GM12878 (cell line): ENCODE measurements at regions not wholly inside any gene's neighbourhood (a gene's known extent, or its start where the extent isn't known, plus 50 kb on each side); places are given as distances from the start of the nearest gene placed in this dataset.

Experiments
- ATAC-seq: fragments of 200-7000 bp; cut with Tn5 transposase; 3 replicates; pipeline ENCODE4 v1.9.1; 2020; ENCODE audit warnings: mild to moderate bottlenecking, moderate library complexity
- BruUV-seq: library from RNA; stranded (reverse); fragments of 400-500 nt; replicated peaks from 2 replicates; lab custom pipeline; 2021; lab: Mats Ljungman, UMichigan
- CTCF ChIA-PET: fragments of 300-600 bp; sonication (Branson Sonifier 250); formaldehyde crosslinking; extraction: SDS; loops from one replicate; lab custom pipeline; 2021; ENCODE audit warnings: inconsistent platforms; lab: Yijun Ruan, JAX
- POLR2A ChIA-PET: fragments of 350-600 bp; formaldehyde crosslinking; extraction: SDS; loops from one replicate; lab custom pipeline; 2021; ENCODE audit warnings: inconsistent platforms; lab: Charles Lee
- RAD21 ChIA-PET: fragments of 300-600 bp; sonication (Branson Sonifier 250); formaldehyde crosslinking; loops from one replicate; lab custom pipeline; 2023; ENCODE audit warnings: antibody characterized with exemption; ENCODE audit not compliant: unreplicated experiment; lab: Charles Lee
- SMC1A ChIA-PET: fragments of 300-600 bp; sonication (Branson Sonifier 250); formaldehyde crosslinking; loops from one replicate; lab custom pipeline; 2023; ENCODE audit not compliant: unreplicated experiment, uncharacterized antibody; lab: Charles Lee
- DNase-seq: peaks from one replicate; pipeline ENCODE4 v3.0.0-alpha.2; 2011; ENCODE audit warnings: low read depth, low spot score
- FAIRE-seq: peaks from 3 replicates; lab custom pipeline; 2011; peaks lifted over from hg19 to GRCh38; lab: Jason Lieb, UNC
- H2AFZ ChIP-seq: 2 replicates; pipeline ENCODE4 v1.6.0; 2011; ENCODE audit warnings: low read depth, low read length, control low read depth; ENCODE audit not compliant: control insufficient read depth
- H3K27ac ChIP-seq: 2 replicates; pipeline ENCODE4 v1.5.1; 2011; ENCODE audit warnings: control low read depth; ENCODE audit not compliant: control insufficient read depth, insufficient read depth
- H3K27me3 ChIP-seq, 2 experiments: replicated peaks in 1 of 2; 2 replicates each; pipeline versions ENCODE4 v1.6.0 to v1.6.1; 2011; ENCODE audit warnings: low read length in 1 of 2; ENCODE audit not compliant: control insufficient read depth in 2 of 2, insufficient read depth in 2 of 2
- H3K36me3 ChIP-seq, 2 experiments: 2 replicates each; pipeline ENCODE4 v1.5.1; 2011; ENCODE audit warnings: low read length in 1 of 2; ENCODE audit not compliant: control insufficient read depth in 2 of 2, insufficient read depth in 2 of 2
- H3K4me1 ChIP-seq: 2 replicates; pipeline ENCODE4 v1.6.1; 2011; ENCODE audit warnings: mild to moderate bottlenecking, low read length, moderate library complexity, mixed read lengths; ENCODE audit not compliant: control insufficient read depth, insufficient read depth
- H3K4me2 ChIP-seq: 2 replicates; pipeline ENCODE4 v1.6.0; 2011; ENCODE audit warnings: control low read depth; ENCODE audit not compliant: control insufficient read depth, insufficient read depth
- H3K4me3 ChIP-seq: fragments of 200-600 bp; sonication (generic); 2 replicates; pipeline ENCODE4 v1.5.1; 2016
- H3K79me2 ChIP-seq: 2 replicates; pipeline ENCODE4 v1.6.0; 2011; ENCODE audit warnings: low read length; ENCODE audit not compliant: control insufficient read depth, insufficient read depth
- H3K9ac ChIP-seq: 2 replicates; pipeline ENCODE4 v1.8.0; 2011; ENCODE audit warnings: low read length, control low read depth, mixed read lengths; ENCODE audit not compliant: control insufficient read depth, insufficient read depth
- H3K9me3 ChIP-seq: replicated peaks from 3 replicates; pipeline ENCODE4 v1.5.1; 2011; ENCODE audit warnings: mild to moderate bottlenecking, low read length; ENCODE audit not compliant: control insufficient read depth, insufficient read depth
- H4K20me1 ChIP-seq: 2 replicates; pipeline ENCODE4 v1.6.0; 2011; ENCODE audit not compliant: control insufficient read depth, insufficient read depth
- GATAD2B ChIP-seq: fragments of 450-650 bp; conservative IDR thresholded peaks from 2 replicates; pipeline ENCODE4 v1.6.1; 2017; ENCODE audit warnings: low read depth, mild to moderate bottlenecking, moderate library complexity
- HDAC2 ChIP-seq: fragments of 200-600 bp; sonication (generic); IDR thresholded peaks from 2 replicates; pipeline ENCODE4 v1.6.1; 2017
- KAT2A ChIP-seq: conservative IDR thresholded peaks from 2 replicates; pipeline ENCODE4 v1.6.1; 2011; ENCODE audit warnings: low read depth, low read length; ENCODE audit not compliant: control insufficient read depth
- KLF5 ChIP-seq: fragments of 450-650 bp; IDR thresholded peaks from 2 replicates; pipeline ENCODE4 v1.6.1; 2014; ENCODE audit warnings: mild to moderate bottlenecking; ENCODE audit not compliant: partially characterized antibody
- MYC ChIP-seq: IDR thresholded peaks from 2 replicates; pipeline ENCODE4 v1.6.1; 2011; ENCODE audit warnings: mild to moderate bottlenecking, low read length, moderate library complexity, inconsistent platforms; ENCODE audit not compliant: insufficient read depth, insufficient replicate concordance, insufficient read length, severe bottlenecking
- NR2F1 ChIP-seq: fragments of 450-650 bp; conservative IDR thresholded peaks from 2 replicates; pipeline ENCODE4 v1.6.1; 2017; ENCODE audit warnings: mild to moderate bottlenecking
- POLR2AphosphoS2 ChIP-seq: IDR thresholded peaks from 2 replicates; pipeline ENCODE4 v1.6.1; 2011; ENCODE audit warnings: low read depth, mild to moderate bottlenecking, low read length, improper control_type of control experiment, moderate library complexity
- SMAD5 ChIP-seq: IDR thresholded peaks from 2 replicates; pipeline ENCODE4 v1.6.1; 2016; ENCODE audit warnings: antibody characterized with exemption, low read depth
- SRF ChIP-seq, 2 experiments: IDR thresholded peaks; 2 replicates each; pipeline ENCODE4 v1.6.1; 2011; ENCODE audit warnings: low read depth in 2 of 2, low read length in 2 of 2, mild to moderate bottlenecking in 1 of 2, moderate library complexity in 1 of 2
- ZNF622 ChIP-seq: fragments of 450-650 bp; IDR thresholded peaks from 2 replicates; pipeline ENCODE4 v1.6.1; 2017; ENCODE audit warnings: mild to moderate bottlenecking, inconsistent platforms
- WGBS: methylation state at CpG from one replicate; pipeline ENCODE4 v1.1.6; 2016; ENCODE audit warnings: low lambda C conversion rate; ENCODE audit not compliant: insufficient replicate concordance, insufficient coverage; ENCODE audit errors: missing lambda C conversion rate; 5-methylcytosine and 5-hydroxymethylcytosine counted together
- in situ Hi-C: fragments of 300-500 bp; cut with MboI; formaldehyde crosslinking; loops from 9 replicates; pipeline ENCODE4 v1.14.3; 2018; ENCODE audit warnings: mixed read lengths
- intact Hi-C: fragments of 100-400 bp; cut with micrococcal nuclease; formaldehyde crosslinking; loops from one replicate; pipeline ENCODE4 v1.14.2; 2022; ENCODE audit not compliant: unreplicated experiment

- FAIRE-seq (peak; percentile 27), DNase-seq (no peak), ATAC-seq (no peak)
- Histone ChIP-seq H3K9ac (no peak overlapping the region), H3K27me3 (no peaks in the 10 kb centered on the region), H3K27ac (no peak overlapping the region), H3K4me3 (no peak overlapping the region), H2AFZ (no peak overlapping the region), H4K20me1 (no peaks in the 10 kb centered on the region), H3K4me2 (no peak overlapping the region), H3K36me3 (no peaks in the 10 kb centered on the region), H3K9me3 (no peaks in the 10 kb centered on the region), H3K4me1 (no peaks in the 10 kb centered on the region), H3K79me2 (no peaks in the 10 kb centered on the region)
- ChIA-PET SMC1A (interaction anchor here (1.5 kb wide), 1 partner anchor 8 kb away, joined by 3 read pairs; no protein-coding TSS in a partner anchor), CTCF (no interaction called here), RAD21 (no interaction called here), POLR2A (no interaction called here)
- in situ Hi-C loops = no loop called here
- no peak for TF ChIP-seq SMAD5
- no peak for TF ChIP-seq NR2F1
- no peak for TF ChIP-seq POLR2AphosphoS2
- TF ChIP-seq MYC = no peak
- no peak for TF ChIP-seq KAT2A
- BruUV-seq = no TSS peak
- WGBS = 3% methylated on average over 2 of the region's 2 CpGs
- intact Hi-C loops = no loop called here
These were observed 228.6 kb upstream of the DOK6 start for GRCh38 chr18:69172046-69172445.

GRCh38 chr18:69175681-69176080 lies 225.0 kb upstream of the DOK6 start:
- Histone ChIP-seq H4K20me1 (no peaks in the 10 kb centered on the region), H3K4me2 (no peak overlapping the region), H3K79me2 (no peaks in the 10 kb centered on the region), H3K9me3 (no peaks in the 10 kb centered on the region), H3K9ac (no peak overlapping the region), H3K27ac (no peak overlapping the region), H3K27me3 (no peaks in the 10 kb centered on the region), H3K36me3 (no peaks in the 10 kb centered on the region), H2AFZ (no peak overlapping the region), H3K4me1 (no peaks in the 10 kb centered on the region), H3K4me3 (no peak overlapping the region)
- intact Hi-C loops (no loop called here), in situ Hi-C loops (no loop called here)
- ATAC-seq (no peak), DNase-seq (no peak), FAIRE-seq (no peak)
- no TSS peak for BruUV-seq
- WGBS = 3% methylated on average over 2 of the region's 2 CpGs
- ChIA-PET POLR2A (no interaction called here), RAD21 (no interaction called here), SMC1A (no interaction called here), CTCF (no interaction called here)
- TF ChIP-seq GATAD2B (no peak), KLF5 (no peak), SRF (IDR thresholded peaks at IDR 0.05; ENCODE audit: low read depth in 2 of 2, low read length in 2 of 2) (no peak), HDAC2 (no peak), ZNF622 (no peak)
